SU-DHL-6 (cell line): ENCODE measurements at regions not wholly inside any gene's neighbourhood (a gene's known extent, or its start where the extent isn't known, plus 50 kb on each side); places are given as distances from the start of the nearest gene placed in this dataset.

Experiments used
- EZH2phosphoT487 ChIP-seq: fragments of 200-600 bp; sonication (generic), shearing (Covaris generic); conservative IDR thresholded peaks from 2 replicates; pipeline ENCODE4 v1.6.1; 2018; ENCODE audit warnings: mild to moderate bottlenecking, antibody characterized with exemption, low read length, moderate library complexity, mixed read lengths
- TF ChIP-seq, protein P1 (sequence below): fragments of 200-600 bp; sonication (generic); IDR thresholded peaks from one replicate; pipeline ENCODE4 v1.5.1; 2017; ENCODE audit warnings: antibody characterized with exemption, mild to moderate bottlenecking, low read length, moderate library complexity; ENCODE audit not compliant: insufficient read depth, poor library complexity, severe bottlenecking

DNA sequence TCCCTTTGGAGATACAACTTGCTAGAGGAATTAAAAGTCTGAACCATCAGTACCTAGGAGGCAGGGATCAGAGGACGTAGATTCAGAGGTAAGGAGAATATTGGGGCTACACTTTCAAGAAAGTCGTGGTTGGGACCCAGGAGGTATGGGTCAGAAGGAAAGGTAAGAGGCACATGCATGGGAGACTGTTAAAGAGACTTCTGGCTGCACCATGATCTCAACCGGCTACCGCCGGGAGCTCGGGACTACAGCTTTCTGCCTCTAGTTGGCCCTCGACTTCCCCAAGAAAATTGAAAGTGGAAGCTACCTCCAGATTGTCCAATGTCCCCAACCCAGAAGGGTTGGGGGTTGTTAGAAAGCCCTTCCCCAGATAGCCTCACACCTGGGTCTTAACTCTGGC is 355.7 kb upstream of the TMPRSS15 start:
- TF ChIP-seq, protein P1, sequence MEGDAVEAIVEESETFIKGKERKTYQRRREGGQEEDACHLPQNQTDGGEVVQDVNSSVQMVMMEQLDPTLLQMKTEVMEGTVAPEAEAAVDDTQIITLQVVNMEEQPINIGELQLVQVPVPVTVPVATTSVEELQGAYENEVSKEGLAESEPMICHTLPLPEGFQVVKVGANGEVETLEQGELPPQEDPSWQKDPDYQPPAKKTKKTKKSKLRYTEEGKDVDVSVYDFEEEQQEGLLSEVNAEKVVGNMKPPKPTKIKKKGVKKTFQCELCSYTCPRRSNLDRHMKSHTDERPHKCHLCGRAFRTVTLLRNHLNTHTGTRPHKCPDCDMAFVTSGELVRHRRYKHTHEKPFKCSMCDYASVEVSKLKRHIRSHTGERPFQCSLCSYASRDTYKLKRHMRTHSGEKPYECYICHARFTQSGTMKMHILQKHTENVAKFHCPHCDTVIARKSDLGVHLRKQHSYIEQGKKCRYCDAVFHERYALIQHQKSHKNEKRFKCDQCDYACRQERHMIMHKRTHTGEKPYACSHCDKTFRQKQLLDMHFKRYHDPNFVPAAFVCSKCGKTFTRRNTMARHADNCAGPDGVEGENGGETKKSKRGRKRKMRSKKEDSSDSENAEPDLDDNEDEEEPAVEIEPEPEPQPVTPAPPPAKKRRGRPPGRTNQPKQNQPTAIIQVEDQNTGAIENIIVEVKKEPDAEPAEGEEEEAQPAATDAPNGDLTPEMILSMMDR = no peak
- TF ChIP-seq EZH2phosphoT487 = no peak
